GM23338 (cell line): ENCODE measurements at regions not wholly inside any gene's neighbourhood (a gene's known extent, or its start where the extent isn't known, plus 50 kb on each side); places are given as distances from the start of the nearest gene placed in this dataset.

Experiments used
- ATAC-seq: fragments of 200-7000 bp; cut with Tn5 transposase; 3 replicates; pipeline ENCODE4 v1.9.1; 2020
- DNase-seq: peaks from one replicate; pipeline ENCODE4 v3.0.0-alpha.2; 2015; ENCODE audit warnings: low spot score
- H2AFZ ChIP-seq: fragments of 200-600 bp; sonication (generic); 2 replicates; pipeline ENCODE4 v1.8.0; 2016; ENCODE audit warnings: antibody characterized with exemption, mild to moderate bottlenecking, moderate library complexity
- H3F3A ChIP-seq: fragments of 200-600 bp; sonication (generic); replicated peaks from 2 replicates; pipeline ENCODE4 v1.8.0; 2017; ENCODE audit warnings: antibody characterized with exemption, mixed run types, low read depth
- H3K27ac ChIP-seq: fragments of 200-600 bp; sonication (generic); 2 replicates; pipeline ENCODE4 v1.6.1; 2016; ENCODE audit warnings: low read depth
- H3K27me3 ChIP-seq: fragments of 200-600 bp; sonication (generic); 2 replicates; pipeline ENCODE4 v1.8.0; 2016; ENCODE audit warnings: mild to moderate bottlenecking, mixed run types, moderate library complexity; ENCODE audit not compliant: insufficient read depth
- H3K36me3 ChIP-seq: fragments of 200-600 bp; sonication (generic); 2 replicates; pipeline ENCODE4 v1.8.0; 2016; ENCODE audit warnings: mild to moderate bottlenecking; ENCODE audit not compliant: insufficient read depth
- H3K4me1 ChIP-seq: fragments of 200-600 bp; sonication (generic); 2 replicates; pipeline ENCODE4 v1.8.0; 2016; ENCODE audit warnings: mild to moderate bottlenecking, moderate library complexity; ENCODE audit not compliant: insufficient read depth
- H3K4me2 ChIP-seq: fragments of 200-600 bp; sonication (generic); 2 replicates; pipeline ENCODE4 v1.7.1; 2017; ENCODE audit warnings: mixed run types
- H3K4me3 ChIP-seq: fragments of 200-600 bp; sonication (generic); 2 replicates; pipeline ENCODE4 v1.6.1; 2016; ENCODE audit warnings: mixed run types
- H3K79me2 ChIP-seq: fragments of 200-600 bp; sonication (generic); replicated peaks from 2 replicates; pipeline ENCODE4 v1.8.0; 2017; ENCODE audit warnings: mild to moderate bottlenecking; ENCODE audit not compliant: insufficient read depth
- H3K9me2 ChIP-seq: fragments of 200-600 bp; sonication (generic); 2 replicates; pipeline ENCODE4 v1.8.0; 2017; ENCODE audit not compliant: insufficient read depth
- H4K20me1 ChIP-seq: fragments of 200-600 bp; sonication (generic); replicated peaks from 2 replicates; pipeline ENCODE4 v1.8.0; 2017; ENCODE audit warnings: mild to moderate bottlenecking; ENCODE audit not compliant: insufficient read depth
- H3K27ac Mint-ChIP-seq: 2 replicates; pipeline ENCODE4 v1.8.0; 2020; ENCODE audit warnings: inconsistent platforms, mild to moderate bottlenecking, moderate library complexity, mixed read lengths
- H3K27me3 Mint-ChIP-seq: 3 replicates; pipeline ENCODE4 v1.8.0; 2022; ENCODE audit warnings: low read depth, mild to moderate bottlenecking, moderate library complexity, mixed read lengths, inconsistent platforms; ENCODE audit not compliant: insufficient read depth, poor library complexity
- H3K36me3 Mint-ChIP-seq: 3 replicates; pipeline ENCODE4 v1.8.0; 2021; ENCODE audit warnings: low read depth, mild to moderate bottlenecking, inconsistent platforms, moderate library complexity, mixed read lengths
- H3K4me1 Mint-ChIP-seq: 3 replicates; pipeline ENCODE4 v1.8.0; 2020; ENCODE audit warnings: mild to moderate bottlenecking, inconsistent platforms, mixed read lengths
- H3K4me3 Mint-ChIP-seq: 3 replicates; pipeline ENCODE4 v1.8.0; 2021; ENCODE audit warnings: moderate library complexity, mild to moderate bottlenecking, inconsistent platforms, mixed read lengths
- H3K9me3 Mint-ChIP-seq: 3 replicates; pipeline ENCODE4 v1.8.0; 2020; ENCODE audit warnings: moderate library complexity, mild to moderate bottlenecking, inconsistent platforms, mixed read lengths
- CREB1 ChIP-seq: fragments of 250-450 bp; sonication (Bioruptor Pico); IDR thresholded peaks from 2 replicates; pipeline ENCODE4 v1.5.0; 2020; ENCODE audit warnings: low read depth, mild to moderate bottlenecking, moderate library complexity
- ETS1 ChIP-seq: IDR thresholded peaks from 2 replicates; pipeline ENCODE4 v1.6.1; 2016; ENCODE audit warnings: antibody characterized with exemption
- EZH2phosphoT487 ChIP-seq: fragments of 200-600 bp; sonication (generic); IDR thresholded peaks from one replicate; pipeline ENCODE4 v1.8.1; 2018; ENCODE audit warnings: antibody characterized with exemption; ENCODE audit not compliant: unreplicated experiment
- JUNB ChIP-seq: IDR thresholded peaks from one replicate; pipeline ENCODE4 v1.6.1; 2016; ENCODE audit warnings: antibody characterized with exemption; ENCODE audit not compliant: unreplicated experiment
- NANOG ChIP-seq: IDR thresholded peaks from 2 replicates; pipeline ENCODE4 v1.6.1; 2016; ENCODE audit warnings: antibody characterized with exemption, borderline replicate concordance
- REST ChIP-seq: IDR thresholded peaks from one replicate; pipeline ENCODE4 v1.6.1; 2018; ENCODE audit warnings: antibody characterized with exemption; ENCODE audit not compliant: unreplicated experiment
- STAT1 ChIP-seq: IDR thresholded peaks from one replicate; pipeline ENCODE4 v1.6.1; 2016; ENCODE audit warnings: antibody characterized with exemption; ENCODE audit not compliant: unreplicated experiment
- ZNF114 ChIP-seq: fragments of 250-450 bp; sonication (Bioruptor Pico); IDR thresholded peaks from 2 replicates; pipeline ENCODE4 v1.5.0; 2020; ENCODE audit warnings: mild to moderate bottlenecking, moderate library complexity
- ZNF331 ChIP-seq: fragments of 250-450 bp; sonication (Bioruptor Pico); IDR thresholded peaks from 2 replicates; pipeline ENCODE4 v1.5.0; 2020; ENCODE audit warnings: low read depth, mild to moderate bottlenecking, moderate library complexity

- Histone ChIP-seq H3K4me3 (no peak overlapping the region), H3F3A (no peaks in the 10 kb centered on the region), H2AFZ (peak overlapping the region; percentile 66; the same call in 1 of the 2 replicates), H3K27me3 (no peaks in the 10 kb centered on the region), H3K4me2 (no peak overlapping the region), H3K4me1 (no peaks in the 10 kb centered on the region), H4K20me1 (no peaks in the 10 kb centered on the region), H3K9me2 (no peaks in the 10 kb centered on the region; the same call in 1 of the 2 replicates), H3K36me3 (no peaks in the 10 kb centered on the region), H3K27ac (no peak overlapping the region), H3K79me2 (no peaks in the 10 kb centered on the region)
- DNase-seq = peak; percentile 30
- H3K27me3 Mint-ChIP-seq = no peaks in the 10 kb centered on the region
- no peaks in the 10 kb centered on the region for H3K36me3 Mint-ChIP-seq
- H3K4me1 Mint-ChIP-seq = peaks cover 4% of the 10 kb centered on the region; the same call in 2 of the 3 replicates
- H3K9me3 Mint-ChIP-seq = no peaks in the 10 kb centered on the region
- peak overlapping the region; percentile 43; the same call in 1 of the 2 replicates for H3K27ac Mint-ChIP-seq
- H3K4me3 Mint-ChIP-seq = no peak overlapping the region
- no peak for TF ChIP-seq NANOG
- no peak for TF ChIP-seq ZNF114 (CRISPR knock-in tag)
- no peak for TF ChIP-seq CREB1 (CRISPR knock-in tag)
- no peak for TF ChIP-seq ETS1
- no peak for TF ChIP-seq REST
- no peak for TF ChIP-seq JUNB
- no peak for TF ChIP-seq ZNF331
- no peak for TF ChIP-seq STAT1
- ATAC-seq = peak; percentile 55; the same call in 2 of the 3 replicates
Measured at GRCh38 chr4:126976850-126977632, 655.7 kb upstream of the INTU start.

- Histone ChIP-seq H4K20me1 (no peaks in the 10 kb centered on the region), H3K36me3 (no peaks in the 10 kb centered on the region), H2AFZ (no peak overlapping the region), H3F3A (no peaks in the 10 kb centered on the region), H3K9me2 (no peaks in the 10 kb centered on the region), H3K4me3 (no peak overlapping the region), H3K27ac (no peak overlapping the region), H3K4me2 (no peak overlapping the region), H3K79me2 (no peaks in the 10 kb centered on the region), H3K27me3 (no peaks in the 10 kb centered on the region), H3K4me1 (no peaks in the 10 kb centered on the region)
- Mint-ChIP-seq H3K4me1 (no peaks in the 10 kb centered on the region), H3K9me3 (peaks cover 7% of the 10 kb centered on the region; the same call in 2 of the 3 replicates), H3K27ac (no peak overlapping the region), H3K4me3 (no peak overlapping the region), H3K36me3 (no peaks in the 10 kb centered on the region; the same call in 1 of the 3 replicates), H3K27me3 (no peaks in the 10 kb centered on the region)
- DNase-seq = no peak
- no peak for TF ChIP-seq ETS1
- no peak for TF ChIP-seq JUNB
- TF ChIP-seq CREB1 (CRISPR knock-in tag) = no peak
- no peak for TF ChIP-seq EZH2phosphoT487
- no peak for ATAC-seq
Measured at GRCh38 chr4:126986005-126986404, 646.8 kb upstream of the INTU start.
